ENCODE measurements at regions not wholly inside any gene's neighbourhood (a gene's known extent, or its start where the extent isn't known, plus 50 kb on each side); places are given as distances from the start of the nearest gene placed in this dataset.

GRCh38 chr5:33244441-33245150 lies 196.2 kb upstream of the TARS1 start:
- DNase-seq (ENCODE audit: low read depth): no peak

GRCh38 chr5:33254579-33254978 lies 186.2 kb upstream of the TARS1 start:
- DNase-seq (ENCODE audit: low read depth): no peak

- peak; percentile 89 for DNase-seq (ENCODE audit: low read depth)
Observed at GRCh38 chr5:33257807-33258429, 182.8 kb upstream of the TARS1 start.

- peak; percentile 18 for DNase-seq (ENCODE audit: low read depth)
Observed at GRCh38 chr5:33258553-33258952, 182.2 kb upstream of the TARS1 start.

- DNase-seq (ENCODE audit: low read depth): peak; percentile 17
Observed at GRCh38 chr5:33260098-33260497, 180.7 kb upstream of the TARS1 start.

GRCh38 chr5:33261305-33261704 lies 179.5 kb upstream of the TARS1 start:
- peak; percentile 61 for DNase-seq (ENCODE audit: low read depth)

- DNase-seq (ENCODE audit: low read depth): no peak
Observed at GRCh38 chr5:33261747-33262146, 179.0 kb upstream of the TARS1 start.

GRCh38 chr5:33267801-33268200 lies 173.0 kb upstream of the TARS1 start:
- no peak for DNase-seq (ENCODE audit: low read depth)

- DNase-seq (ENCODE audit: low read depth): no peak
Observed at GRCh38 chr5:33268374-33268773, 172.4 kb upstream of the TARS1 start.

GRCh38 chr5:33270671-33271070 lies 170.1 kb upstream of the TARS1 start:
- no peak for DNase-seq (ENCODE audit: low read depth)

GRCh38 chr5:33271606-33272005 lies 169.2 kb upstream of the TARS1 start:
- DNase-seq (ENCODE audit: low read depth): no peak

GRCh38 chr5:33272288-33272687 lies 168.5 kb upstream of the TARS1 start:
- peak; percentile 94 for DNase-seq (ENCODE audit: low read depth)

GRCh38 chr5:33273985-33274384 lies 166.8 kb upstream of the TARS1 start:
- no peak for DNase-seq (ENCODE audit: low read depth)

- no peak for DNase-seq (ENCODE audit: low read depth)
Observed at GRCh38 chr5:33275391-33275790, 165.4 kb upstream of the TARS1 start.

GRCh38 chr5:33275921-33276627 lies 164.7 kb upstream of the TARS1 start:
- peak; percentile 72 for DNase-seq (ENCODE audit: low read depth)

GRCh38 chr5:33276628-33276950 lies 164.2 kb upstream of the TARS1 start:
- no peak for DNase-seq (ENCODE audit: low read depth)

- no peak for DNase-seq (ENCODE audit: low read depth)
Observed at GRCh38 chr5:33277061-33277650, 163.6 kb upstream of the TARS1 start.

GRCh38 chr5:33281431-33281843 lies 159.3 kb upstream of the TARS1 start:
- DNase-seq (ENCODE audit: low read depth): peak; percentile 20

GRCh38 chr5:33282157-33282556 lies 158.6 kb upstream of the TARS1 start:
- no peak for DNase-seq (ENCODE audit: low read depth)

- DNase-seq (ENCODE audit: low read depth): no peak
Observed at GRCh38 chr5:33282696-33283095, 158.1 kb upstream of the TARS1 start.

- no peak for DNase-seq (ENCODE audit: low read depth)
Observed at GRCh38 chr5:33283243-33283642, 157.5 kb upstream of the TARS1 start.

GRCh38 chr5:33284681-33285080 lies 156.1 kb upstream of the TARS1 start:
- no peak for DNase-seq (ENCODE audit: low read depth)

- no peak for DNase-seq (ENCODE audit: low read depth)
Observed at GRCh38 chr5:33287242-33287641, 153.5 kb upstream of the TARS1 start.

Data from M059J (cell line).